ENCODE measurements at regions not wholly inside any gene's neighbourhood (a gene's known extent, or its start where the extent isn't known, plus 50 kb on each side); places are given as distances from the start of the nearest gene placed in this dataset.
"Not testable (repeated sequence)": the region's sequence is repeated elsewhere in the genome, so short reads cannot be mapped to it uniquely, and the experiment has no call there.

GRCh38 chr1:190837200-190837599 lies 359.5 kb upstream of the BRINP3 start:
- TF ChIP-seq, protein P1, sequence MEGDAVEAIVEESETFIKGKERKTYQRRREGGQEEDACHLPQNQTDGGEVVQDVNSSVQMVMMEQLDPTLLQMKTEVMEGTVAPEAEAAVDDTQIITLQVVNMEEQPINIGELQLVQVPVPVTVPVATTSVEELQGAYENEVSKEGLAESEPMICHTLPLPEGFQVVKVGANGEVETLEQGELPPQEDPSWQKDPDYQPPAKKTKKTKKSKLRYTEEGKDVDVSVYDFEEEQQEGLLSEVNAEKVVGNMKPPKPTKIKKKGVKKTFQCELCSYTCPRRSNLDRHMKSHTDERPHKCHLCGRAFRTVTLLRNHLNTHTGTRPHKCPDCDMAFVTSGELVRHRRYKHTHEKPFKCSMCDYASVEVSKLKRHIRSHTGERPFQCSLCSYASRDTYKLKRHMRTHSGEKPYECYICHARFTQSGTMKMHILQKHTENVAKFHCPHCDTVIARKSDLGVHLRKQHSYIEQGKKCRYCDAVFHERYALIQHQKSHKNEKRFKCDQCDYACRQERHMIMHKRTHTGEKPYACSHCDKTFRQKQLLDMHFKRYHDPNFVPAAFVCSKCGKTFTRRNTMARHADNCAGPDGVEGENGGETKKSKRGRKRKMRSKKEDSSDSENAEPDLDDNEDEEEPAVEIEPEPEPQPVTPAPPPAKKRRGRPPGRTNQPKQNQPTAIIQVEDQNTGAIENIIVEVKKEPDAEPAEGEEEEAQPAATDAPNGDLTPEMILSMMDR (IDR thresholded peaks at IDR 0.05) = not testable (repeated sequence)
- not testable (repeated sequence) for TF ChIP-seq POLR2AphosphoS5, POLR2A (IDR thresholded peaks at IDR 0.05)
